GM21717 (cell line): ENCODE measurements at regions not wholly inside any gene's neighbourhood (a gene's known extent, or its start where the extent isn't known, plus 50 kb on each side); places are given as distances from the start of the nearest gene placed in this dataset.
"Not testable (repeated sequence)": the region's sequence is repeated elsewhere in the genome, so short reads cannot be mapped to it uniquely, and the experiment has no call there.

ENCODE experiments used
- ATAC-seq: cut with Tn5 transposase; IDR thresholded peaks from one replicate; pipeline ENCODE4 v1.9.1; 2021; ENCODE audit warnings: mild to moderate bottlenecking, moderate library complexity; ENCODE audit not compliant: unreplicated experiment

- no peak for ATAC-seq
Observed at GRCh38 chr13:23947893-23948292, 50.6 kb upstream of the C1QTNF9B start.

GRCh38 chr13:23949200-23949599 lies 51.9 kb upstream of the C1QTNF9B start:
- ATAC-seq = no peak

GRCh38 chr13:23949736-23950135 lies 52.4 kb upstream of the C1QTNF9B start:
- ATAC-seq = no peak

- no peak for ATAC-seq
Observed at GRCh38 chr13:23950736-23951510, 53.6 kb upstream of the C1QTNF9B start.

DNA sequence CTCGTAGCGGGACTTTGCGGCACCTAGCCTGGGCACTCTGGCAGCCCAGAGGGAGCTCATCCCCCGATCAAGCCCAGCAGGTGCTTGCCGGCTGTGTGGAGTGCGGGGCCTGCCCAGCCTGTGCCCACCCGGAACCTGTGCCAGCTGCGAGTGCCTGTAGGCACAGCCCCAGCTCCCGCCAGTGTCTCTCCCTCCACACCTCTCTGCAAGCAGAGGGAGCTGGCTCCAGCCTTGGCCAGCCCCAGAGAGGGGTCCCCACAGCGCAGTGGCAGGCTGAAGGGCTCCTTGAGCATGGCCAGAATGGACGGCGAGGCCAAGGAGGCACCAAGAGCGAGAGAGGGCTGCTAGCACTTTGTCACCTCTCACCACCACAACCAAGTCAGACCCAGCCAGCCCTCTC lies 55.5 kb upstream of the C1QTNF9B start:
- ATAC-seq = no peak

DNA sequence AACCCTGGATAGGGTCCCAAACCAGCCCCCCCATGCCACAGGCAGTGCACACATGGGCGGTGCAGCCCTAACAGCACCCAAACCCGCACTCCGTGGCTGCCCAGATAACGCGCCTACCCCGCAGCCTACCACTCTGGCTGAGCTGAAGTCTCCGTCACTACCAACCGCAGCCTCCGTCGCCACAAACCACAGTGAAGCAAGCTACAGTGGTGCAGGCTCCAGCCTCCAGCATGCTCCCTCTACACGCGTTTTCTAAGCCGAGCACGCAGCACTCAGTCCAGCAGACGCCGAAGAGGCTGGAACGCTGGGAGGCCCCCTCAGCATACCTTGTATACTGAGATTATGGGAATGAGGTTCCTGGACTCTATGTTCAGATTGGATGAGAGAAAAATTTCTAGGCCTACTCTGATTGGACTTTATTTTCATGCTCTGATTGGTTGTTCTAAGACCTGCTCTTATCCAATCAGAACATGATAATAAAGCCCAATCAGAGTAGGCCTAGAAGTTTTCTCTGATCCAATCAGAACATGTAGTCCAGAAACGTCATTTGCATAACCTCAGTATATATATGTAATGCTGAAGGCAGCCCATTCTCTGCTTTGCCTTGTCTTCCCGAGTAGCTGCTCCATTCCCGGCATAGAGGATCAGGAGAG lies 56.7 kb upstream of the C1QTNF9B start:
- ATAC-seq = no peak

DNA sequence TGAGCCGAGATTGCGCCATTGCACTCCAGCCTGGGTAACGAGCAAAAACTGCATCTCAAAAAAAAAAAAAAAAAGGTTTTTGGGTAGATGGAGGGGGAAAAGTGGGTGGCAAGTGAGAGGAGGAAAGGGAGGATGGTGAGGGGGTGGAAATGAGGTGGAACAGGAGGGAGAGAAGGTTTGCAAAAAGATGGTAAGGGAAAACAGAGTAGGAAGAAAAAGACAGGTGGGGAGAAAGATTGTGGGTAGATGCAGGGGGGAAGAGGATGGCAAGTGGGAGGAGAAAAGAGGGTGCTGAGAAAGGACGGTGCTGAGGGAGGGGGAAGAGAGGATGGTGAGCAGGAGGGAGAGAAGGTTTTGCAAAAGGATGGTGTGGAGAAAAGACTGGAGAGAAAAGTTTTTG lies 57.8 kb upstream of the C1QTNF9B start:
- ATAC-seq = no peak

DNA sequence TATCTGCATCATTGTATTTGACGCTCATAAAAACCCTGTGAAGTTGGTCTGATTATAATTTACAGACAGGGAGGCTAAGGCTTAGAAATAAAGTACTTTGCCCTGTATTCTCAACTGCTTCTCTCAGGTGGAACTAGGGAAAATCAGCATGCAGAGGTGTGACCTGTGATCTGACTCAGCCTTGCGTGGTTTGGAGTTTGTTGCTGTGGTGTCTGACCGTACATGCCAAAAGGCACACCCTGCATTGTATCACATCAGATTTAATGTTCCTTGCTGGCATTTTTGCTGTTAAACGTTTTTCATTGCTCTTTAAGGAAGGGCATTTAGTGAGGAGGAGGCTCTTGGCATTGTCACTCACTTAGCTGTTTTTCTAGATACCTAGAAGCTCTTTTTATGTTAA lies 58.8 kb upstream of the C1QTNF9B start:
- ATAC-seq = peak; percentile 61

GRCh38 chr13:23957981-23958380 lies 60.7 kb upstream of the C1QTNF9B start:
- ATAC-seq = no peak

- no peak for ATAC-seq
Observed at GRCh38 chr13:23959231-23959862, 62.0 kb upstream of the C1QTNF9B start.

GRCh38 chr13:23960566-23961156 lies 63.4 kb upstream of the C1QTNF9B start:
- ATAC-seq = no peak

GRCh38 chr13:23963184-23963931 lies 66.1 kb upstream of the C1QTNF9B start:
- no peak for ATAC-seq

DNA sequence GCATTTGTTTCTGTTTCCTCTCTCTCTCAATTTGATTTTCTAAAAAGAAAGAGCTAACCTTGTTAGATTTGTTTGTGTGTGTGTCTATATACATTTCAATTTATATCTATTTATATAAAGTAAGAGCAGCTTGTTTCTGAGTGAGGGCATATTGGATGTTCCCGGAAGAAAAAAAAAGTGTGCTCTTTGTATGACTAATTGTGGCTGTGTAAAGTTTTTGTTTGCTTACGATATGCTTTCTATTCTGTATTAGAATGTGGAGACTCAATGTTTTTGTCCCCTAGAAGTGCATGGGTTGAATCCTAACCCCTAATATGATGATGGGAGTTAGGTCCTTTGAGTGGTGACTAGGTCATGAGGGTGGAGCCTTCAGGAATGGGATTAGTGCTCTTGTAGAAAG lies 66.6 kb upstream of the C1QTNF9B start:
- no peak for ATAC-seq

GRCh38 chr13:23965346-23965745 lies 68.0 kb upstream of the C1QTNF9B start:
- ATAC-seq = no peak

DNA sequence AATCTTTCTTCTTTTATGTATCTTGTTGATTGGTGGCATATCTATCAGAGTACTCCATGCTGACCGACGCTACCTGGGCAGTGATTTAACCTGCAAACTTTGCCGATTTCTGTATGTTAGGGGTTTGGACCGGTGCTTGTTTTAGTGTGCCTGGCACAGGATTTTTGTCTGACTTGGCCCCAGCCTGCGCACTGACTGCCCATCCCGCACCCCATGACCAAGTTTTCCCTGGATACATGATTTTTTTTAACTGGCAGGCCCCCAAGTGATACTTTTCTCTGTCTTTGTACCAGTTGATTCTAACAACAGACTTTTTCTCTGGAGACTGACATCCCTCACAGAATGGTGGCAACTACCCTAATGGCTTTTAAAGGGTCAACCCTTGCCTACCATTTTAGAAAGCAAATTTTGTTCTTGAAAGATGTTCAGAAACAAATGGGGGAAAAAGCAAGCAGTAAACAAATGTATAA lies 69.0 kb upstream of the C1QTNF9B start:
- no peak for ATAC-seq

- peak; percentile 69 for ATAC-seq
Observed at GRCh38 chr13:23966691-23967615, 69.7 kb upstream of the C1QTNF9B start.

- not testable (repeated sequence) for ATAC-seq
Observed at GRCh38 chr13:23967792-23968191, 70.5 kb upstream of the C1QTNF9B start.

DNA sequence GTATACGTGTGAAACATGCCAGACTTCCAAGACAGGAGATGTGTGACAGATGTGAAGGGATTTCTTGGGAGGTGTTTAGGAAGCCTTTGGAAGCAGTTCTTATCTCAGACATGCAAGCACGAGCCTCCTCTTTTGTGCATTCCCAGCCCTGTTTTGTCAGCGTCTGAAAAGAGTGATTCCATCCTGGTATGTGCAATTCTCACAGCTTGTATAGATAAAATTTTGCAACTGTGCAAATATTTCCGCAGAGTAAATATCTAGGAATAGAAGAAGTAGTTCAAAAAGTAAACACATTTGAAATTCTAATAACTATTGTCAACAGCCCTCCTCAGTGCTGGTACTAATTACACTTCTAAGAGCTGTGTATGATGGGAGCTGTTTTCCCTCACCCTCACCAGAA lies 72.3 kb upstream of the C1QTNF9B start:
- no peak for ATAC-seq

- peak; percentile 45 for ATAC-seq
Observed at GRCh38 chr13:23979361-23980159, 82.3 kb upstream of the C1QTNF9B start.
